HG03135 (cell line): ENCODE measurements at regions not wholly inside any gene's neighbourhood (a gene's known extent, or its start where the extent isn't known, plus 50 kb on each side); places are given as distances from the start of the nearest gene placed in this dataset.

Experiments
- ATAC-seq: cut with Tn5 transposase; IDR thresholded peaks from one replicate; pipeline ENCODE4 v1.9.1; 2021; ENCODE audit warnings: mild to moderate bottlenecking, moderate library complexity; ENCODE audit not compliant: unreplicated experiment

- no peak for ATAC-seq
Observed at GRCh38 chr1:95966866-95967265, 732.9 kb downstream of the RWDD3 start.

GRCh38 chr1:95974586-95974985 is 740.6 kb downstream of the RWDD3 start:
- ATAC-seq: no peak

GRCh38 chr1:95982711-95983110 is 738.9 kb upstream of the PTBP2 start:
- no peak for ATAC-seq

GRCh38 chr1:95983831-95984230 is 737.8 kb upstream of the PTBP2 start:
- no peak for ATAC-seq

GRCh38 chr1:95984798-95985374 is 736.7 kb upstream of the PTBP2 start:
- no peak for ATAC-seq

GRCh38 chr1:95990033-95990432 is 731.6 kb upstream of the PTBP2 start:
- ATAC-seq: no peak

GRCh38 chr1:95991787-95992520 is 729.6 kb upstream of the PTBP2 start:
- no peak for ATAC-seq

- ATAC-seq: no peak
Observed at GRCh38 chr1:95994643-95995042, 726.9 kb upstream of the PTBP2 start.

- ATAC-seq: no peak
Observed at GRCh38 chr1:96002201-96002600, 719.4 kb upstream of the PTBP2 start.

GRCh38 chr1:96002969-96003964 is 718.3 kb upstream of the PTBP2 start:
- no peak for ATAC-seq

GRCh38 chr1:96009831-96010434 is 711.7 kb upstream of the PTBP2 start:
- no peak for ATAC-seq

GRCh38 chr1:96011606-96012005 is 710.0 kb upstream of the PTBP2 start:
- ATAC-seq: no peak

GRCh38 chr1:96016219-96016618 is 705.4 kb upstream of the PTBP2 start:
- no peak for ATAC-seq

- no peak for ATAC-seq
Observed at GRCh38 chr1:96020378-96020777, 701.2 kb upstream of the PTBP2 start.

- ATAC-seq: no peak
Observed at GRCh38 chr1:96025062-96025461, 696.5 kb upstream of the PTBP2 start.

- no peak for ATAC-seq
Observed at GRCh38 chr1:96028071-96028470, 693.5 kb upstream of the PTBP2 start.

- no peak for ATAC-seq
Observed at GRCh38 chr1:96030312-96030711, 691.3 kb upstream of the PTBP2 start.

- no peak for ATAC-seq
Observed at GRCh38 chr1:96034006-96034405, 687.6 kb upstream of the PTBP2 start.

- no peak for ATAC-seq
Observed at GRCh38 chr1:96036763-96037162, 684.8 kb upstream of the PTBP2 start.

- ATAC-seq: no peak
Observed at GRCh38 chr1:96038636-96039035, 682.9 kb upstream of the PTBP2 start.

- ATAC-seq: no peak
Observed at GRCh38 chr1:96039910-96040309, 681.7 kb upstream of the PTBP2 start.
